Activated T-cell treated with anti-CD3 and anti-CD28 coated beads, Interleukin-2, amount 50 U/mL, for 48 hours (primary cell): ENCODE measurements at regions not wholly inside any gene's neighbourhood (a gene's known extent, or its start where the extent isn't known, plus 50 kb on each side); places are given as distances from the start of the nearest gene placed in this dataset.

Source experiments
- DNase-seq, 2 experiments: peaks; one replicate each; pipeline ENCODE4 v3.0.0-alpha.2; 2020

DNA sequence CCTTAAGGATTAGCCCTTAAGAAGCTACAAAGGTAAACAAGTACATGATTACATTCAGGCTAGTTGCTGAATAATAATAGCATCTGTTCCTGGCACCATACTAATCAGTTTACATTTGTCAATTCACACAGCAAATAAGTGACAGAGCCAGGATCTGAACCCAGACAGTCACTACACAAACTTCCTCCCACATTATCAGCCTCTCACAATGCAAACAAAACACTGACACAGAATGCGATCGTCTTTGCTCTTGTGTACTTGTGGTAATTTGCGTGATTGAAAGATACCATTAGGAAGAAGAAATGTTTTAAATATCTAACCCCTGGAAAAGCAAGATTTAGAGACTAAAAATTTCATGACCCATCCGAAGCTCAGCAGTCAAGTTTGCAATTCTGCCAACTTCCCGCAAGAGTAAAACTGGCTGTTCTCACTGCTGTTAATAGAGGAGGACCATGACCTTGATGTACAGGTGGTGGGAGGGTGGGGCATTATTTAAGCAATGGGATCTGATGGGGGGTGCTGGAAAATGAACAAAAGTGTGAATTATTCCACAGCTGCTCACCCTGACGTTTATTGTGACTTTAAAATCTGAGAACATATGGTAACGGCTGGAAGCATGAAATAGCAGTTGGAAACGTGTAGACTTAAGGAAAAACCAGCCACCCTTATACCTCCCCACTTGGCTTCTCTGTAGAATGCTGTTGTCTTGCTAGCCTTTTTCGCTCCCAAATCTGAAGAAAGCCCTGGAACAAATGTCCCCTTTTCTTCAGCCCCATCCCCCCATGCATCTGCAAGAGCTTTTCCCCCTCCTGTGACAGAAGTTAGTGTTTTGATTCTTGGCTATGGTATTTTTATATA lies 95.3 kb upstream of the ARMC2 start:
- DNase-seq = no peak

DNA sequence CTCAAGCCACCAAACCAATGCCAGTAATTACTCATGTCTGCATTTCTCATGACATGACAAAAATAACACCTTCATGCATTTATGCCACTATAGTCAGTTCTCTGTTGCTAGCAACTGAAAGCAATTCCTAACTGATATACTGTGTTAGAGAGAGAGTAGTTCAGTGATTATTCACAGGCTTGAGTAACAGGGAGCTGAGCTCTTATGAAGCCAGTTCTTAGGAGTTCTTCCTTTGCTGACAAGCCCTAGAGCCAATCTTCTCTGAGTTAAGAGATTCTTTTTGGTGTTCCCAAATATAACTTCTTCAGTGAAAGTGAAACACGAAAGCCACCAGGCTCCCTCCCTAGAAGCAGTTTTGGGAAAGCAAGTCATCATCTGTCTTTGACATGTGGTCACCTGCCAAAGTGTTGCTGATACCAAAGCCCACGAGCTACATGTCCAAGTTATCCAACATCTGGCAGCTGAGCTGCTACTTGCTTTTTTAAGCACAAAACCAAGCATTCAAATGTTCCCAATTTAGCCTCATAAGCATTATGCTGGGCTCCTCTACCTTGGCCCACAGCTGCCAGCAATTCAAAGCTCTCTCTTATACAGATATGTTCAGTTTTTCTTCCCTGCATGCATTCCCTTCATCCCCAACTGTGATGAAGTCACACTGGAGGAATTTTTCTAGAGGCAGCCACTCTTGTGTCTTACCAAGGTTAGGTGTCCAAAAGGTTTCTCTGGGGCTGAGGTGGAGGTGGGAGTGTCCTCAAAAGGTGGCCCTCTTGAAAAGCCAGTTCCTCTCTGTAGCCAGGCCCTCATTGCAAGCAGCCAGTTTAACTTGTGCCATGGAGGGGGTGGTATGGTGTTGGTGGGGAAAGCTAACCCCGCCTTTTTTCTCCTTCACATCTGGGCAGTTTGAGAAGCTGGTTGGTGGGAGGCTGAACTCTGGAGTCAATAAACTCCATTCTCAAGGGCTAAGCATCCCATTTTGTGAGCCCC lies 92.7 kb upstream of the ARMC2 start:
- no peak for DNase-seq

DNA sequence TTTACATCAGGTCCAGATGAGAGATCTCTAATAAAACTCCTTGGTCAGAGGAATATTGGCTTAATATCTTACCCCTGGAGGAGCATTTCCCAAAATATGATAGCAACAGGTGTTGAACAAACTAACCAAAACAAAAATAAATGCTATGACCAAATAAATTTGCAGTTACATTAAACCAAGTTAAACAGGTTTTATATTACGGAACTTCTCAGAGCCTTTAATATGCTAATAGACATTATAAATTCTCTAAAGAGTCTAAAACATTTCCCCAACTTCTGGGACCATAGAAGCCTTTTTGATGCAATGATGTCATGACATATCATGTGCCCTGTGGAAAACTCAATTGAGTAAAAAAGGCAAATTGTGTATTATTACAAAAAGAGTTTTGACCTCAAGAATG lies 90.9 kb upstream of the ARMC2 start:
- DNase-seq = no peak

DNA sequence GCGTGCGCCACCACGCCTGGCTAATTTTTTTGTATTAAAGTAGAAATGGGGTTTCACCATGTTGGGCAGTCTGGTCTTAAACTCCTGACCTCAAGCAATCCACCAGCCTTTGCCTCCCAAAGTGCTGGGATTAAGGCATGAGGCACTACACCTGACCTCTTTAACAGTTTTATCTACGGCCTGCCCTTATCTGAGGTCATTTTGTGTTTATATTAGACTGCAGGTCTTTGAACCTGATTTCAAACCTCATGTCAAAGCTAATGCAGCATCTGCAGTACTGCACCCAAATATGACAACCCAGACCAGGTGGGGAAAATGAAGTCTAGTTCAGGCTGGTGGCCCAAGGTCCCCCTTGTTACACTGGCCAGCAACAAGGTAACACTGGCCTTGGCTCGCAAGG lies 89.3 kb upstream of the ARMC2 start:
- no peak for DNase-seq

DNA sequence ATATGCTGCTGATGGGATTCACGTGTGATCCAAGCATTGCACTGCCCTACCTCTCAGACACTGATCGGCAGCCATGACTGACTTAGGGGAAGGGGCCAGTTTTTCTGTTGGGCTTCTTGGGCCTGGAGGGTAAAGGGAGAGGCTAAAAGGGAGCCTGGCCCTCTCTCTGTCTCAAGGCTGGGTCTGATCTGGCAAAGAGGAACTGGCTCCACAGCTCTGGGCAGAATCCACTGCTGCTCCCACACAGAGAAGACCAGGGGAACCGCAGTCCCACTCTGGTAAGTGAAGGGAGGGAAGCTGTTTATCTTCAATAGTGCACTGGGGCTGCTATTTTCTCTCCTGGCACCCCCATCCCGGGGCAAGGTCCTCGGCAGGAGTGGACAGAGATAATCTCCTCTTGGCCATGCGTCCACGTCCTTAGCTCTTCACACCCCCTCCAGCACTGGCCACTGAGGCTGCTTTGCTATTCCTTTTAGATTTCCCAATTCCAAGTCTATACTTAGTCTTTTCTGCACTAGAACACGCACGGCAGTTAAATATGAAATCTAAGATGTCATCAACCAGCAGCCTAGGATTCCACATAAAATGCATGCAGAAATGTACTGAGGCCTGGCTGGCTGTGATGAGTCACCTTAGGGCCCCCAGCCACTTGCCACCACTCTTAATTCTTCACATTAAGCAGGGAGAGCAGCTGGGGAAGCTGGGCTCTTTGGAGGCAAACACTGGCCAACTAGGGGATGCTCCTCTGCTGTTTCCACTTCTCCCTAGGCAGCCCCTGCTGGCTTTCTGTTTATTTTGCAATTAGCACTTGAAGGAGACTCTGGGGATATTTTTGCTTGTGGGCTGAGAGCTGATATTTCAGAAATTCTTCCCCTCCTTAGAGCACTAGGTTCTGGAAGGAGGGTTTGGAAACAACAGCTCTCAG lies 87.8 kb upstream of the ARMC2 start:
- DNase-seq = no peak

DNA sequence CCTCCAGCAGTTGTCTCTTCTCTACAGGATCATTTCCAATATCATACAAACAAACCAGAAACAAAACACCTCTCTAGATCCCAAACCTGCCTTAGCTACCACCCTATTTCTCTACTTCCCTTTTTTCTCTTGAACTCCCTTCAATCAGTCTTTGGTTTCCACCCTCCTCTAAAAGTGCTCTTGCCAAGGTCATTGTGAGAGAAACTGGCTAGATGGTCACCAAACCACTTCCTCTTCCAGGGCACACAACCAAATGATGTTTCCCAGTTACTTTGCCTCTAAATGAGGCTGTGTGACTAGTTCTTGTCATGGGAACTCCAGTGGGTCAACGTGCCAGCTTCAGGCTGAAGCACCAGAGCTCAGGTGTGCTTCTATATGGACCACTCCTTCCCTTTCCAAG lies 85.8 kb upstream of the ARMC2 start:
- DNase-seq = no peak

DNA sequence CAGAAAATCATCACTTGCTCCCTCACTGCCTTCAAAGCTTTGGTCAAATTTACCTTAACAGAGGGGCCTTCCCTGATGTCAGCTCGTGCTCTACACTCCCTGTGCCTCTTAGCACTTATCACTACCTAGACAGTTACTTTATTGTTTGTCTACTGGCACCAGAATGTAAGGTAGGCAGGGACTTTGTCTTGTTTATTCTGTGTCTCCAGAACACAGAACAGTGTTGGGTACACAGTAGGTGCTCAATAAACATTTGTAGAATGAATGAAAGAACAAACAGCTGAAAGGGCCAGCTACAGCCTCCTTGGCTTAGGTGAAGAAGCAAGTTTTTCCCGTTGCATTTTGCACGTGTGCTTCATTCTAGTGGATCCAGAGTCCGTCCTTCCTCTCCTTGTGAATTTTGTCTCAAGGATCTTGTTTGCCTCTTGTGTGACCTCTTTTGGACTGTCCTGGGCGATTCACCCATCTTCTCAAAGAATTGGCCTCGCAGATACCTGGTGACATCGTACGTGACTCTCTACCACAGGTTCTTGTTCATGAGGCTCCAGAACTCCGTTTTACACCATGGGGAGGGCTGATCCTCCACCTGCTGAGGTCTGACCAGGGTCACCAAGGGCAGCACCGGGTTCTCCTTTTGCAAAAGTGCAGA lies 84.2 kb upstream of the ARMC2 start:
- peak in 1 of 2 experiments; percentile 2 for DNase-seq

DNA sequence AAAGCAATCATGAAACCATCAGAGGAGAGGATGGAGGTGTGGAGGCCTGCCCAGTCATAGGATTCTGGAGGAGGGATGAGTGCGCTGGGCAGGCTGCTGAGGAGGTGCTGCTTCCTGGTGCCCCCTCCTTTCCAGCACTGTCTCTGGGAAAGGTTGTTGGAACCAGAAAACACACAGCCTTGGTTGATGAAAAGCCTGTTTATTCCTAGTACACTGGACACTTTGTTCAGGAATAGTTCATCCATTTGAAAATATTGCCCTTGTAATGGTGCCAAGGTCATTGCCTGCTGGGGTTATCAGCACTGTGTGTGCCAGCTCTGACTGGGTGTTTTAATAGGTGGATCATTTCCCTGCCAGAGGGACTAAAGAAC lies 83.7 kb upstream of the ARMC2 start:
- DNase-seq = peak in 1 of 2 experiments; percentile 7

DNA sequence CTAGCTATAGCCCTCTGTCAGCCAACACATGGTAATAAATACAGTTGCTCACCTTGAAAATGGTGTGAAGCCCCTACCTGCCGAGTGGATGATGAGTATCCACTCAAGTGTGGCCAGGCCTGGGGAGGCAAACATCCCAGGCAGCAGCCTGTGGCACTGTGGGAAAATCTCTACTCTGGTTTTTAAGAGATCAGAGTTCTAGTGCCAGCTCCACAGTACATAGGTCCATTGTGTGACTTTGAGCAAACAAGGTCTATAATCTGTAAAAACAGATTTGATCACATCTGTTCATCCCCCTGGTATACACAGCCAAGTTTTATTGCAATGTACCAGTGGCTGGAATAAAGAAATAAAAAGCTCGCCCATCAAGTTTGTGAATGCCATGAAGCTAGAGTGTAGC lies 82.7 kb upstream of the ARMC2 start:
- DNase-seq = no peak

DNA sequence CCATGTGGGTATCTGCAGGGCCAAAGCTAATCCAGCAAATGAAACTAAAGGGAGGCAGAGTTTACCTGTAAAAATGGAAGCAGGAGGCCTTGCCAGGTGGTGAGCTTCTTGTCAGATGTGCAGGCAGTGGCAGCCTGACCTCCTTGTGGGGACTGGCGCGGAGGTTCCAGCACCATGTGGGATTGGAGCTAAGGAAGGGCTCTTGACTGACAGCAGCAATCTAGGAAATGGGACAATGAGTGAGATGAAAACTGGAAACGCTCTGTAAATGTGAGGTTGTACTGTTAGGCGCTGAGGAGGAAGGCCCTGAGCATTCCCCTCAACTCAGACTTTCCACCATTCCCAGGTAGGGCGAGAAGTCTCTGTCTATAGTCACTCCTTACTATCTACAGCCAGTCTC lies 81.8 kb upstream of the ARMC2 start:
- DNase-seq = peak in 1 of 2 experiments; percentile 5

DNA sequence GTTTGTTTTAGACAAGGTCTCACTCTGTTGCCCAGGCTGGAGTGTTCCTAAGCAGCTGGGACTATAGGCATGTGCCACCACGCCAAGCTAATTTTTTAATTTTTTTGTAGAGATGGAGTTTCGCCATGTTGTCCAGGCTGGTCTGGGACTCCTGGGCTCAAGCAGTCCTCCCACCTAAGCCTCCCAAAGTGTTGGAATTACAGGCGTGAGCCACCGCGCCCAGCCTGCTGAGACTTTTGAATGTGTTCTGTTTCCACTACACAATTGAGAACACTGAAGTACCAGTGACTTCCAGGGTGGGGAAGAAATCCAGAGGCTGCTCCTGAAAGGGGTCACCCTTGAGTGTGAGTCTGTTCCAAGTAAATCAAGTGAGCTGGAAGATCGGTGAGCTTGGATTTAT lies 81.3 kb upstream of the ARMC2 start:
- DNase-seq = peak in 1 of 2 experiments; percentile 3

DNA sequence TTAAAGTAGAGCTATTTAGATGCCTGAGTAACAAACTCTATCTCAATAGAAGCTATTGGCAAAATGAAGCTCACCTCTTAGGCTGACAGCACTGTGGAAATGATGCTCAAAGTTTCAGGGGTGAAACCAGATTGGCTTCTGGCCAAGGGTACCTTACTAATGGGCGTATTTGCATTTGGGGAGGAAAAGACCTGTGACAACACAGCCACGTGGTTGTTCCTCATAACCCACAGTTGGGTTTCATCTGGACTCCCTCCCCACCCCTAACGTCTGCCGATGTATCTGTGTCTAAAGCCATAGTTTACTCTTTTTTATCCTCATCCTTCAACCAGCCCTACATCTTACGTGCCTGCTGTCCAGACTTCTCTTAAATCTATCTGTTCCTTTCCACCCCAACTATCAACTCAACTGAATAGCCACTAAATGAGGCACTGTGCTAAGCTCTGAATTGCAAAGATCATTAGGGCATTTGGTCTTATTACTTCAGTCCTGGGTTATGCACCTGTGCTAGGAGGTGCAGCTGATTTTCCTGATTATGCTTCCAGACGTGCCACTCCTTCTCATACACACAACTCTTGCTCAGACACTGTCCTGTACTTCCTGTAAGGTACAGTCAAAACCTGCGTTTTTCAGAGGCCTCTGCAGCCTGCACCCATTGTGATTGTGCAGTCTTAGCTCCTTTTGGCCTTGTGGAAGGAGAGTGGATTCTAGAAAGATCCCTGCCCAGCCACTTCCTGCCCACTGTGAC lies 80.6 kb upstream of the ARMC2 start:
- peak in 1 of 2 experiments; percentile 9 for DNase-seq

DNA sequence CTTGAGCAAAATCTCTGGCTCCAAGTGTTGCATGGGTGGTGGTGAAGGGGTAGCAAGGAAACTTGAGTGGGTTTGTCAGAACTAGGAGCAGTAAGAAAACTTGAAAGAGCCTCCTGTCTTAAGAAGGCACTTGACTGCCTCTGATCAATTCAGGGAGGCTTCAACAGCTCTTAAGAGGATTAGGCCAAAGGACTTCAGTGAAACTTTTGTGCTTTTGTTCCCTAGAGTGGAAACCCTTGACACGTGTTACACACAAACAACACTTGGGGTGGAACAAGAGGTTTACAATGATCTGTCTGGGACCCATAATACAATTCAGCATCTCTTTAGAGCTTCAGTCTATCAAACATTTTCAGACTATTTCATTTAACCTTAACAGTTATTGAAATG lies 80.1 kb upstream of the ARMC2 start:
- no peak for DNase-seq

DNA sequence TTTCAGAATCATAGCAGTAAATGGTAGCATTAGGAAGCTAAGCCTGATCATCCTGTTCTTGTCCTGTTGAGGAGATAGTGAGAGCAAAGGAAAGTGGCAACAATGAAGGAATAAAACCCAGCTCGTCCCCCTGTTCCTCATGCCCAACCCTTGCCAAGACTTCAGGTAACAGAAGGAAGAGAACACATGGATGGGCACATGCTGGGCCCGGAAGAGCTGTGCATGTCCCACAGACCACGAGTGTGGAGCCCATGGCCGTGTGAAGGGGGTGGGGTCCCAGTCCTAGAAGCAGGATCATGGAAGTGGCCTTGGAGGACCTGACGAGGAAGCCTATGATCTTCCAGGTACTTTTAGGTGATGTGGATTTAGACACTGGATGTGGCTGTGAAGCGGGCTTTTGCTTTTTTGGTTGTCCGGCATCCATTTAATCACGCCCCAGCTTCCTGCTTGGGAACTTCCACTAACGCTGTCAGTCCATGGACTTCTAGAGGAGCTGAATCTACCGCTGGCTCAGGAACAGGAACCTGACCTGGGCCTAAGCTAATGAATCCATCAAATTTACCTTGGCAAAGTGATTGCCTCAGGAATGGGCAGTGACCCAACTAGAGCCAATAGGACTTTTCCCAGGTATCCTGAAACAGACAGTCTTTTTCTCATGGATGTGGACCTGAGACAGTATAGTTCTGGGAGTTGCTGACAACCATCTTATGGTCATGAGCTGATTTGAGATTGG lies 79.3 kb upstream of the ARMC2 start:
- no peak for DNase-seq

DNA sequence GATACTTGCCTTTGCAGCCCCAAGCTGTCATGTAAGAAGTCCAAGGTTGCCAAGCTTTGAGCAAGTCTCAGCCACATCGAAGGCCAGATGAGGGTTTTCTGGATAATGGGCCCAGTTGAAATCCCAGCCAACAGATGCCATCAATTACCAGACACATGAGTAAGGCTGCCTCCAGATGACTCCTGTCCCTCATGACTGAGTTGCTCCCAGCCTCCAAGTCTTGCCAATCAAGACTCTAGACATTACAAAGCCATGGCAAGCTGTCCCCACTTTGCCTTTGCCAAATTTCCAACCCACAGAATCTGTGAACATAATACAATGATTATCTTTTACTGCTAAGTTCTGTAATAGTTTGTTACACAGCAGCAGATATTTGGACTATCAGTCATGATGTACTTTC lies 76.8 kb upstream of the ARMC2 start:
- no peak for DNase-seq

DNA sequence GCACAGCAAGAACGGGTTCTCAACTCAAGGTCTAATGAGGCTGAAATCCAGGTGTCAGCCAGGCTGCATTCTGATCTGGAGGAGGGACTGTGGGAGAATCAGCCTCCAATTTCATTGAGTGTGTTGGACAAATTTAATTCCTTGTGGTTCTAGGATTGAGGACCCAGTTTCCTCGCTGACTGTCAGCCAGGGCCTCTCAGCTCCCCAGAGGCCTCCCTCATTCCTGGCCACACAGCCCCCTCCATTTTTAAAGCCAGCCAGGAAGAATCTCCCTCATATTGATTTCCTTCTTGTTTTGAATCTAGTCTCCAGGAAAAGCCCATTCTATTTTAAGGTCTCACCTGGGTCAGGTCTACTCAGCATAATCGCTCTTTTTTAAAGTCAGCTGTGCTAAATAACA lies 73.7 kb upstream of the ARMC2 start:
- DNase-seq = no peak

DNA sequence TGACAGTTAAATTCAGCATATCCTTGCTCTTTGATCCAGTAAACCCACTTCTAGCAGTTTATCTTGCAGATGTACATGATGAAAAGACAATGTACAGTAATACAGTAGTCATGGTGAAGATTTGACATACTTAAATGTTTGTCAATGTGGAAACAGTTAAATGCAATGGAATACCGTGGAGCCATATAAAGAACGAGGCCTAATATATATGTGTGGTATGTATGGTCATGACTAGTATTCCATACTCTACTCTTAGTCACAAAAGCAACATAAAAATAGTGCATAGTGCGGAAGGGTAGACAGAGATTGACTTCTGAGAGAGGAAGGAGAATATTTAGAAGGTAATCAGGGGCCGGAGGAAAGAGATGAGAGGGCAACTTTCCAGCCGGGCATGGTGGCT lies 70.7 kb upstream of the ARMC2 start:
- DNase-seq = no peak

DNA sequence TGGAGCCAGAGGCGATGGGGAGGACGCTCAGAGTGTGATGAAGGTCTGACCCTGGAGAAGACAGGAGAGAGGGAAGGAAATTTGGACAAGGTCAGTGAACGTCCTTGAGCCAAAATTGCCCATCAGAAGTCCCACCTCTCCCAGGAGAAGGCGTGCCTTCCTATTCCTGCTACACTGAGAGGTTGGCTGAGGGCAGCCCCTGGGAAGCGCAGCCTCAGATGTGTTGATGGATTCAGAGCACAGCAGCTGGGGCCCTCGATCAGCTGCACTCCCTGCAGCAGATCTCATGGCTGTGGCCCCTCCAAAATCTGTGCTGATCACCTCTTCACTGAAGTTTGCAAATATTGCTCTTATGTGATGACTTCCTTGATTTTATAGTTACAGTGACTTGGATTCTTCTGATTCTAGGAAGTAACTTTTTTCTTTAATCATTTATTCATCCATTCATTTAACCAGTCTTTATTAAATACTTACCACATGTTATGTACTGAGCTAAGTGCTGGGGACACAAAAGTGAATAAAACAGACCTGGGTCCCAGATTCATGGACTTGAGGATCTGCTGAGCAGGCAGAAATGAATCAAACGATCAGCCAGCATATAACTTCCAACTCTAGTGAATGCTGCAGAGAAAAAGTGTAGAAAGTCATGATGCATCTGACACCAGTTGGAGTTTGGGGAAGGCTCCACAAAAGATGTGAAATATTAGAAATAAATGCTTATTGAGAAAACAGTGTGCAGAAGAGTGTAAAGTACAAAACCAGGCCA lies 69.6 kb upstream of the ARMC2 start:
- no peak for DNase-seq

DNA sequence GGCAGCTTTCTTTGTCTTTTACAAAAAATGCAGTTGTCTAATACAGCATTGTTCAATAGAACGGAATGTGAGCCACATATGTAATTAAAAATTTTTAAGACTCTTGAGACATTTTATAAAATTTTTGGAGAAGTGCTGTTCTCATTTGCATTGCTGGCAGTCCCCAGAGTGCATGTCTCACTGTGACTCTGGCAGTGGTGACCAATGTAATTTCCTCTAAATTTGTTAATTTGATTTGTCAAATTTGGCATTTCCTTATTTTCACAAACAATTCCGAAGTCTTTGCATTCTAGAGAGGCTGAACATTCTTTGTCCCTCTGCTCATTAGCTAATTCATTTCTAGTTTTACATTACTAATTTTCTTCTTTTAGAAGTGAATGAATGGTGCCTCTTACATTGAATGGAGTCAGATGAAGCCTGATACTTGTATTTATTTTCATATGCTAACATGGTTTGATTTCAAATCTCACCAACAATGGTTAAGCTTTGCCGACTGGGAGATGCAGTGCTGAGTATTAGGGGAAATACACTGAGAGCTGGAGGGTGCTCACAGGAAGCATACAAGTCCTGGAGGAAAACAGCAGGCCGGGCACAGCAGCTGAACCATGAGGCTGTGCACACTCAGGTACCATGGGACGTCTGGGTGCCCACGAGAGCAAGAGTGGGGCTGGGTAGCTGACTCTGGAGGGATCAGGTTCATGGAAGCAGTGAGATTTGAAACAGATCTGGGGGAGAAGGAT lies 68.5 kb upstream of the ARMC2 start:
- no peak for DNase-seq
